NCI-H2081 treated with DMSO at 0.1 percent for 48 hours (cell line): ENCODE measurements at regions not wholly inside any gene's neighbourhood (a gene's known extent, or its start where the extent isn't known, plus 50 kb on each side); places are given as distances from the start of the nearest gene placed in this dataset.
A peak's percentile ranks its signal among the peaks of the same experiment; 100 is the strongest.
"Not testable (repeated sequence)": the region's sequence is repeated elsewhere in the genome, so short reads cannot be mapped to it uniquely, and the experiment has no call there.

Experiments used
- DNase-seq: peaks from one replicate; lab custom pipeline; 2025; lab: John Stamatoyannopoulos, UW

DNA sequence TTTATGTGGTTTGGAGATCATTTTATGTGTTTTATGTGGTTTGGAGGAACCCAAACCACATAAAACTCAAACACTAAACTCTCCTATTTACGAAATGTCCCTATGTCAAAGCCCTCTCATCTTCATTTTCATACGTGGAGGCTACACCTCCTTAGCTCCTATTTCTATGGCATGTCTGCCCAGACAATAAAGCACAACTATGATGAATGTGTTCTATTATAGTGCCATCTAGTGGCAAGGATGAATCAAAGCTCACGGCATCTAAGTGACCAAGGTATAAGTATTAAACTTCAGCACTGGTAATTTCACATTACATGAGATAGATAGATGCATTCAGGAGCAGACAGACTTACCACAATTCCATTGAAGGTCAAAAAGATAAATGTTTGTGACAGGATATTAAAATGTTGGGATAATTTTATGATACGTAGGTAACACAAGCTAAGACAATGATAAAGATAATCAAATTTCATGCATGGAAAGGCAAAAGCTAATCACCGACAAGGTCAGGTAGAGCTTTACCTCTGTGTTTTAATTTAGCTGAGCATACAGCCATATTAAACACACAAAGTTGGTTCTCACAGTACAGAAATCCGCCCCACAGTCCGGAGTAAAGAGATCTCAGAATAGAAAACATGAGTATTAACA is 130.6 kb upstream of the FHIT start:
- DNase-seq: no peak

DNA sequence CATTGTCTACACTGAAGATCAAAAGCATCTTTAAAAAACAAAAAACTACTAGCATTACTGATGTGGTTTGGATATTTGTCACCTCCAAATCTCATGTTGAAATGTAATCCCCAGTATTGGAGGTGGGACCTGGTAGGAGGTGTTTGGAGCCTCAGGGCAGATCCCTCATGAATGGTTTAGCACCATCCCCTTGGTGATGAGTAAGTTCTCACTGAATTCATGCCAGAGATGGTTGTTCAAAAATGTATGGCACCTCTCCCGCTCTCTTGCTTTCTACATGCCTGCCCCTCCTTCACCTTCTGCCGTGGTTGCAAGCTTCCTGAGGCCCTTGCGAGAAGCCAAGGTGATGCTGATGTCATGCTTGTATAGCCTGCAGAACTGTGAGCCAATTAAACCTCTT is 136.6 kb upstream of the FHIT start:
- DNase-seq: no peak

GRCh38 chr3:61393480-61393947 is 142.3 kb upstream of the FHIT start:
- DNase-seq: not testable (repeated sequence)

GRCh38 chr3:61401359-61401758 is 150.1 kb upstream of the FHIT start:
- DNase-seq: no peak

- no peak for DNase-seq
Measured at GRCh38 chr3:61407397-61407796, 154.0 kb upstream of the PTPRG start.

DNA sequence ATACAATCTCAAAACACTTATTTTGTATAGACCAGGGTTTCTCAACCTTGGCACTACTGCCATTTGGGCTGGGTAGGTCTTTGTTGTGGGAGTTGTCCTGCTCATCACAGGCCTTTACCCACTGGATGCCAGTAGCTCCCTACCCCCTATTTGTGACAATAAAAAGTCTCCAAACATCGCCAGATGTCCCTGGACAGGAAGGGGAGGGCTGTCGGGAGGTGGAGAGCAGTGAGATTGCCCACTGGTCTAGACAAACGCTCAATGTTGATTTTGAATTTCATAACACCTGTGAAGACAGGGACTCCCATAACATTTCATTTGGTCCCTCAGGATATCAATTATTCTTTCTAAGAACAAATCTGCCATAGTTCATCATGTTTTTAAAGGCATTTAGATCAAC is 151.7 kb upstream of the PTPRG start:
- no peak for DNase-seq

GRCh38 chr3:61410358-61410757 is 151.0 kb upstream of the PTPRG start:
- DNase-seq: not testable (repeated sequence)

GRCh38 chr3:61411009-61411662 is 150.2 kb upstream of the PTPRG start:
- no peak for DNase-seq

GRCh38 chr3:61414456-61414855 is 146.9 kb upstream of the PTPRG start:
- DNase-seq: no peak

GRCh38 chr3:61415201-61415600 is 146.2 kb upstream of the PTPRG start:
- DNase-seq: peak; percentile 27

DNA sequence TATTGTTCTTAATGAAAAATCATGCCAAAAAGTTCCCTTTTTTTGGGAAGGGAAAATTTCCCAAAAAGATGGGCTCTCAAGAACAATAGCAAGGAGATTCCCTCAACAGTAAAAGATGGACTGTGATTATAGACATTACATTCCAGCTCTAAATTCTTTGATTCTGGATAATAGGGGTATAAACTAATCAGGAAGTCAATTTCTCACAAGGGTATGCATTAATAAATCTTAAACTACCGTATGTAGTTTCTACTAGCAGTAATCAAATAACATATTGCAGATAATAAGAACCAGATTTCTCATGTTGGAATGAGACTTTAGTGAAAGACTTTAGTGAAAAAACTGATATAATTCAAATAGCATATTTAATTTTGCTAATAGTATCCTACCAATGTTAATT is 144.8 kb upstream of the PTPRG start:
- DNase-seq: no peak

DNA sequence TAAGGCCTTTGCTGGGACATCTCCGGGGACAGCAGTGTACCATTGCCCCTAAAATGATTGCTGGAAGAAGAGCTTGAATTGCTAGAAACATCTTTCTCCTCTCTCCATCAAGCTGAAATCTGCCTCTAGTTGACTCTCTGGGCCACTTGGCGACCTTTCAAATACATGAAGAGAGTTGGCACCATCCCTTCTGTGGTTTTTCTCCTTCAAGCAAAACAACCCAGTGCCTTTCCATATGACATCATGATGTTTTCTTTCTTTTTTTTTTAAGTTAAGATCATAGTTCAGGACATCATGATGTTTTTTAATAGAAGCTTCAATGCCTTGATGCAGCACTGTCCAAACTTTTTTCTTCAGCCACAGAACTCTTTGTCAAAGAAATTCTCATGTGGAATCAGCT is 144.0 kb upstream of the PTPRG start:
- no peak for DNase-seq

- DNase-seq: no peak
Measured at GRCh38 chr3:61420136-61420759, 141.1 kb upstream of the PTPRG start.

DNA sequence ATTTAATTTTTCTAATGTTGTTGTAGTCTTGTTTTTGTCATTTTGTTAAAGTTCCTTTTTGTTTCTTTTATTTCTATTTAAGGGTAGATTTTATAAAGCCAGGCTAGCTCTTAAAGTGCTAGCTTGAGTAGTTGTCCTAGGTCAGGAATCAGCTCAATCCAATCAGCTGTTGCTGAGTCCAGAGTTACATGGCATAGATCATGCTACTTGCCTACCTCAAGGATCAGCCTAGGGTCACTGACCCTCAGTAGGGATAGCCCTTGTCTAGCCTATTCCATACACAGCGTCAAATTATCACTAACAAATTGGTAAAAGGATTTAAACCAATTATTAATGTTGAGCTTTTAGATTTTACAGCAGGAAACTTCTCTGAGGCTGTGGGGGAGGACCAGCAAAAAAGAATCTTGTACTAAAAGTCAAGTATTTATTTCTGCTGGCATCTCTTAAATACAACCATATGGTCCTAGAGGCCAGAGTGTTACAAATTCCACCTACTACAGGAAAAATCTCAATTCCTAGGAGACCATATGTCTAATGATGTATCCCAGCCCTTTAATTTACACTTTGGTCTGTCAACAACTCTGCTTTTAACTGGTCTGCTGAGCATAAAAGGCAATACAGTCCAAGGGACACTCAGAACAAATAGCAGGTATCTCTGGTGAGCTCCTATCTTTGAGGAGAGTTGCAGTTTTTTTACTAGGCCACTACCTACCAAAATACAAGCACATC is 138.3 kb upstream of the PTPRG start:
- no peak for DNase-seq

- no peak for DNase-seq
Measured at GRCh38 chr3:61425356-61425755, 136.0 kb upstream of the PTPRG start.

GRCh38 chr3:61429106-61429505 is 132.3 kb upstream of the PTPRG start:
- DNase-seq: no peak

DNA sequence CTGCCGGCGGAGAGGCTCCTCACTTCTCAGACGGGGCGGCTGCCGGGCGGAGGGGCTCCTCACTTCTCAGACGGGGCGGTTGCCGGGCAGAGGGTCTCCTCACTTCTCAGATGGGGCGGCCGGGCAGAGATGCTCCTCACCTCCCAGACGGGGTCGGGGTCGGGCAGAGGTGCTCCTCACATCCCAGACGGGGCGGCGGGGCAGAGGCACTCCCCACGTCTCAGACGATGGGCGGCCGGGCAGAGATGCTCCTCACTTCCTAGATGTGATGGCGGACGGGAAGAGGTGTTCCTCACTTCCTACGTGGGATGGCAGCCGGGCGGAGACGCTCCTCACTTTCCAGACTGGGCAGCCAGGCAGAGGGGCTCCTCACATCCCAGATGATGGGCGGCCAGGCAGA is 126.5 kb upstream of the PTPRG start:
- DNase-seq: not testable (repeated sequence)

GRCh38 chr3:61435361-61435760 is 126.0 kb upstream of the PTPRG start:
- not testable (repeated sequence) for DNase-seq

DNA sequence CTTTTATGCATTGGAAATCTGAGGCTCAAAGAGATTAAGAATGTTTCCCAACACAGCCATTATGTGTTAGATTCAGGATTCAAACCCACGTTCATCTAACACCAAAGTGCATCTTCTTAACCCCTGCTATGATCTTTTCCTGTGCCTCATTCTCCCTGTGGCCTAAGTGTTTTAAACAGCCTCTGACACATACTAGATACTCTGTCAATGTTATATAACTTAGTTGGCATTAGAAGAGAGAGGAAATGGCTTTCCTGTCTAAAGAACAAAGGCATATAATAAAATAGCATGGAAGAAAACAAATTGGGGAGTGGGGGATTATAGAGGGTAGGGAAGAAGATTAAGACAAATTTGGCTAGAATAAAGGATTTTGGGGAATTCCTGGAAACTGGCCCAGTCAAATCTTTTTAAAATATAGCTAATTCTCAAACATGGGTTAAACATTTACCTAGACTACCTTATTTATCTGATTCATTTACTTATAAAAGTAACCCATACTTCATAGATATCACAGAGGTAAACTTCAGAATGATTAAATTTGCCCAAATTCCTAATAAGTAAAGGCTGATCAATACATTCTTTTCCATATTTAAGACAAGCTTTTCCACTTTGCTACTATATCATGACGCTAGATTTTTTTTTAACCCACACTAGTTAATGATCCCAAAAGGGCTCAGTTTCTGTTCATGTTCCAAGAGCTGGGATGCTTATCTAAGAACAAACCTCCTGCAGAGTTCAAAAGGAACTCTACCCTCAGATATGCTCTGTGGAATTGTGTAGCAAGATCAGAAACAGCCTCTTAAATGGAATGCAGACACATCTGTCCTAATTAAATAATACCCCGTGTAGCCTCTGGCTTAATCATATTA is 122.9 kb upstream of the PTPRG start:
- no peak for DNase-seq

DNA sequence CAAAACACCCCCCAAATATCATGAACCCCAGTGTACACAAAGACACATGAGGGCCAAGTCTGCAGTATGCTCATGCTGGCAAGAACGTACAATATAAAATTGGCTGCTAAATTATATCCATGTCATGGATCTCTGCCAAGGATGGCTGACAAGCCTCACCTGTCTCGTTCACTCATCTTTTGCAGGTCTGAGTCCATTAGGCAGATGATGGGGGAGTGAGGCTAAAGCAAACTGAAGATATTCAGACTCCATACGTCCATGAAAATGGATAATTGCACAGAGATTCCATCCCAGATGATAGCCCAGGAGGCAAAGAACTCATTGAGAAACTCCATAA is 122.3 kb upstream of the PTPRG start:
- no peak for DNase-seq

- no peak for DNase-seq
Measured at GRCh38 chr3:61442696-61443095, 118.7 kb upstream of the PTPRG start.

- no peak for DNase-seq
Measured at GRCh38 chr3:61443886-61444285, 117.5 kb upstream of the PTPRG start.
